Superior temporal gyrus (tissue), 1 donor: ENCODE measurements at regions not wholly inside any gene's neighbourhood (a gene's known extent, or its start where the extent isn't known, plus 50 kb on each side); places are given as distances from the start of the nearest gene placed in this dataset.
"Not testable (repeated sequence)": the region's sequence is repeated elsewhere in the genome, so short reads cannot be mapped to it uniquely, and the experiment has no call there.

ENCODE experiments used
- DNase-seq: peaks from one replicate; pipeline ENCODE4 v3.0.0-alpha.2; 2016; ENCODE audit errors: extremely low spot score

DNA sequence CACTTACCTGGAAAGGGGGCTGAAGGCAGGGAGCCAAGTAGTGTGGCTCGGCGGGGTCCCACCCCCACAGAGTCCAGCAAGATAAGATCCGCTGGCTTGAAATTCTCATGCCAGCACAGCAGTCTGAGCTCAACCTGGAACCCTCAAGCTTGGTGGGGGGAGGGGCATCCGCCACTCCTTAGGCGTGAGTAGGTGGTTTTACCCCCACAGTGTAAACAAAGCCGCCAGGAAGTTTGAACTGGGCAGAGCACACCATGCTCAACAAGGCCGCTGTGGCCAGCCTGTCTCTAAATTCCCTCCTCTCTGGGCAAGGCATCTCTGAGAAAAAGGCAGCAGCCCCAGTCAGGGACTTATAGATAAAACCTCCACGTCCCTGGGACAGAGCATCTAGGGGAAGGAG lies 156.3 kb downstream of the KBTBD8 start:
- no peak for DNase-seq

DNA sequence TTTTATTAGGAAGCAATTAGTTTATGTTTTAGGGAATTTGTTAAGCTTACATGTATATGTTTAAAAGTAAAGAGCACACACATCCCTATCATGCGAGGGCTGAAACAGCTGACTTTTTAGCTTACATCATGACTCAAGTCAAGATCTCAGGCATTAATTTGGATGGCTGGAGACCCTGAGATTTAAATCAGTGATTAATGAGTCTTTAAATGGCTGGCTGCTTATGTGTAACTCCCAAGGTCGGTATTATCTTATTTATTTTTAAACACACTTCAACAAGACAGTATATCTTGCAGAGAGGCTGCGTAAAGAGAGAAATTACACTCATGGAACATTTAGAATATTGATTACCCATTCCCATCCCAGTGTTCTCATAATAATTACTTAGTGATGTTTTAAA lies 169.4 kb downstream of the KBTBD8 start:
- DNase-seq, result no peak

DNA sequence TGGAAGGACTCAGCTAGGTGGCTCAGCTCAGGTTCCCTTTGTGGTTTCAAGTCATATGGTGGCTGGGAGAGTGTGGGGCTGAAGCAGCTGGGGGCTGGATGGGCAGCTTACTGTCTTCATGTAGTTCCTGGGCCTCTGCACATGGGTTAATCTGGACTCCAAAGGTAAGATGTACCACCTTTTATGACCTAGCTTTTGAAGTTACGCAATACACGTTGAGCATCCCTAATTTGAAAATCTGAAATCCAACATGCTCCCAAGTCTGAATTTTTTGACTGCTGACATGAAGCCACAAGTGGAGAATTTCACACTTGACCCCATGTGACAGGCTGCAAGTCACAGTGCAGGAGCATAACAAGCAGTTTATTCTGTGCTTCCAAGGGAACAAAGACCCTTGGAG lies 173.7 kb downstream of the KBTBD8 start:
- no peak for DNase-seq

- DNase-seq, result not testable (repeated sequence)
These were observed 175.0 kb downstream of the KBTBD8 start for GRCh38 chr3:67173130-67173529.

DNA sequence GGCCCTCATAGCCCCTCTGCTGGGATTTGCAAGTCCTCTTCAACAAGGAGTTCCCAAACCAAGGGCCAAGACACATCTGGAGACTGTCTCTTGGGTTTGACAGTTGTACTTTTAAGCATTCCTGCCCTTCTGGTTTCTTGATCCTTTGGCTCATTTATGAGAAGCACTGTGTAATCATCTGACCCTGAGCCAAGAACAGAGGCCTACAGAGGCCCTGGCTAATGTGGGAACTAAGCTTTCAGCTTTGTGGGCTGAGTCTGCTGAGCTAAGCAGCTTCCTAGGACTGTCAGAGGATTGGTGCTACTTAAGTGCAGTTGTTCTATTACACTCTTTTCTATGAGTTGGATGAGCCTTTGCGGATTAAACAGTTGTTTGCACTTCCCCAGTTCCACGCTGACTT lies 178.3 kb downstream of the KBTBD8 start:
- DNase-seq, result no peak

DNA sequence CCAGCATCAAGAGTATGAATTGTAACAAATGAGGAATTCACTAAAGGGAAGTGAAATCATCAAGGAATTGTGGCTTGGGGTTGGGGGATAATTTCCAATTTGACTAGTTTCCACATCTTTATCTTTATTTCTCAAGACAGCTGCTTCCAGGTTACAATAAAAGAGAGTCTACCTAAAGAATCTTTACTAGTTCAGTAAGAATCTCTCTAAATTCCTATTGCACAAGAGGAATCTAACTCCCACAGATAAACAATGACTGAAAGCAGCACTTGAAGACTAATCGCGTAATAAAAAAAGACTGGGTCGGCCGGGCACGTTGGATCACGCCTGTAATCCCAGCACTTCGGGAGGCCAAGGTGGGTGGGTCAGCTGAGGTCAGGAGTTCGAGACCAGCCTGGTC lies 194.4 kb downstream of the KBTBD8 start:
- DNase-seq, result no peak

GRCh38 chr3:67196677-67197076 lies 198.6 kb downstream of the KBTBD8 start:
- DNase-seq, result no peak

DNA sequence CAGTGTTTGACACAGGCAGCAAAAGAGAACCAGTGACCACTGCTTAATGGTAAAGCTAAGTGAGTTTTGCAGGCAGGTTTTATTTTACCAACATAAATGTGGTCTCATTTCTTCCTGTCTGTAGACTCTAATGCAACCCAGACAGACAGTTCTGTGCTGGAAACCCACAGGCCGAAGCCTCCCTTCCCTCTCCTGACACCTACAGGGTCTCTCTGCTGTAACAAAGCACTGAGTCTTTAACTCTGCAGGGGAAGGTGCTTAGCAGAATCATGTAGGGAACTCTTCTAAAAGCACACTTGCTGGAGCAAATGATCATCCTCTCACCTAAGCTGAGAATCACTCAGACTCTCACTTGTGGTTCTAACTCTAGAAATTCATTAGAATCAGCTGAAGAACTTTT lies 200.3 kb downstream of the KBTBD8 start:
- no peak for DNase-seq

DNA sequence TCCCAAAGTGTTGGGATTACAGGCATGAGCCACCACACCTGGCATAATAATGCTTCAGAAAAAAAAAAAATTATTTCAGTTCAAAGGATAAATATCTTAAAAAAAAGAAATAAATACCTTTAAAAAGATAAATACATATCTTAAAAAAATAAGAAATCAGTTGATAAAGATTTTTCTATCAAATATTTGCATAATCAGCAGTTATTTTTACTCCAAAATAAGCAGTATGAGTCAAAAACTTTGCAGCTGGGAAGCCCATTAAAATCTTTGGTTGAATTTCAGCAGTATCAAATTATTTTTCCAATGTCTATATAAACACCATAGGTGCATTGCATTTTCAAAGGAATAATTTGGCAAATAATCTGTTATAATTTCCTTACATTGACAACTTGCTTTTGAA lies 202.5 kb downstream of the KBTBD8 start:
- no peak for DNase-seq

- no peak for DNase-seq
These were observed 202.9 kb downstream of the KBTBD8 start for GRCh38 chr3:67201026-67201425.

- DNase-seq, result no peak
These were observed 203.9 kb downstream of the KBTBD8 start for GRCh38 chr3:67202053-67202452.

DNA sequence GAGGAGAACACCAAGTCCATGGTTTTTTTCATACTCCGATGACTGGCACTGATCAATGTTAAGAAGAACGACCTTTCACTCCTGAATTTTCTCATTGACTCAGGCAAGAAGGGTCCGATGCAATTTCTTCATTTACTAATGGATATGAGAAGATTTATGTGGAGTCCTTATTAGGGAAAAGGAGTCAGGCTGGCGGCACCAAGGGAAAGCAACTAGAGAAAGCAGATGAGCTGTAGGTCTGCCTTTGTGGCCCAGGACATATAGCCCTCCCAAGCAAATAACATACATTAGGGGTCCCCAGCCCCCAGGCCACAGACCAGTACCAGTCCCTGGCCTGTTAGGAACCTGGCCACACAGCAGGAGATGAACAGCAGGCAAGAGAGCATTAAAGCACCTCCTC lies 206.8 kb downstream of the KBTBD8 start:
- DNase-seq, result no peak

DNA sequence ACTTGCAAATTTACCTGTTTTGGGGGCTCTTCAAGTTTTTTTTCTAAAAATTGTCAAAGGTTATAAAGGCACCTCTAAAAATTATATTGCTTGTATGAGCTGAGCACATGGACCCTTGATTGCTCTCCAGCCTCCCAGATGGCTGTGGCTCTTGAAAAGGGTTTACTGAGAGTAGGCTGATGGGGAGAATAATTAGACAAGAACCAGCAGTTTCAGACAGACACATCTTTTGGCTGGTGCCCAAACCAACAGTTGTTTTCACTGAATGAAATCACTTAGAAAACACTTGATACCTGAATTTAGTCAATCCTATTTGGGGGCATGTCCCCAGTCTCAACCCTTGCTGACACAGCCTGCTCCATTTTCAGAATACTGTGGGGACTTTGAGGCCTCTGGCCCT lies 217.6 kb downstream of the KBTBD8 start:
- no peak for DNase-seq

DNA sequence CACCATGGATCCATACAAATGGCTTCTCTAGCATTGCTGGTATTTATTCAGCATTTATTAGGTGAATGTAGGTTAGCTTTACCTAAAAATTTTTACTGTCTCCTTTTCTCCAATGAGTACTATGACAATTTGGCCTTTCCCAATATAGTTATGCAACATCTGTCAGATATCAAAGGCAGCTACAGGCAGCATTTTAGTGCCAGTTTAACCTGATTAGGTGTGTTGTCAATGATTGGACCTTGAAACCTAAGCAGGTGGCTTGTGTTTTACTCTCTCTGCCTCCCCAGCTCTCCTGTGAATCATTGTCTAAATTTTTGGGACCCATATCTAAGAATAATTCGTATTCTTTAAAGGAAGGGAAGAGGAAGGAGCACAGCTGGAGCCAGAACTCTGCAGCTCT lies 228.9 kb downstream of the KBTBD8 start:
- DNase-seq, result no peak

DNA sequence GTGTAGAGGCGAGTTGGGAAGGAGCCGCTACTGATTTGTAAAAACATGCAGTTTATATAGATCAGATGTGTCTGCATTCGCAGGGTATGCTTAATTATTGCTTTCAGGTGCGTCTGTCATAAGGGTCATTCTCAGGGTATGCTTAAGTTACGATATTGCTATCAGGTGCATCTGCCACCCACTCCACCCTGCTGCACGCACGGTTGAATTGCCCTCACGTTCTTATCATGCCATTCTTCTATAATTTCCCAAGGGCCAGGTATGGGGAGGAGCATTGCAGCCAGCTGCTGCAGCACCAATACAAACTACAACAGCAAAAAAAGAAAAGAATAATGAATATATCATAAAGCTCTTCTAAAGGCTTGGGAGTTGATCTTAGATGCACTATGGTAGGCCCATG lies 230.0 kb downstream of the KBTBD8 start:
- no peak for DNase-seq

DNA sequence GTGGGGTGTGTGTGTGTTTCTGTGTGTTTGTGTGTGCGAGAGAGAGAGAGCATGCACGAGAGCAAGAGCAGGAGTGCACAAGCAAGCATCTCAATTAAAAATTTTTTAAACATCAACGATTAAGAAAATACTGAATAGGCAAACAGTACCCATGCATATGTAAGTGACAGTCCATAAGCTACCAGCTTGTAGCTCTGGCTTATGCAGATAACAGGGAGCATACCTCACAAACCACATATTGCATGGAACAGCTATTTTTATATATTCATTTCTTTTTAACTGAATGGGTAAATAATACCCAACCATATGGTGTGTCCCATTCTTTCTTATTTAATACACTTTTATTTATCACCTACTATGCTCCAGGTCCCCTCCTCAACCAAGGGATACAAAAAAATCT lies 234.5 kb downstream of the KBTBD8 start:
- DNase-seq, result no peak

DNA sequence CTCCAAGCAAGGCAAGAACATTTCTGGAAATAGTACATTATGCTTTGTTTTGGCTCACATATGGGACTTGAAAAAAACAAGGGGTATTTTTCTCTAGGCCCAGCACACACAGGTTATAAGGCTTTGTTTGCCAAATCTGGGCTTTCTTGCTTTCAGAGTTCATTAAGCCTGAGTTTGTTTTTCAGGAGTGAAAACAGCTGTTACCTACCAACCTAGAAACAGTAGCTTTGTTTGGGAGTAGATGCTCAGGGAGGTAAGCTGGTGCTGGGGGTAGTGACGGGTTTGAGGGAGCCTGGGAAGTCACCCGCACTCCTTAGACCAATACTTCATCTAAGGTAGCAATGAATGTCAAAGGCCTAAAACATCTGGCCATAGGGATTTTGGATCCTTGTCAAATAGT lies 241.2 kb downstream of the KBTBD8 start:
- no peak for DNase-seq

DNA sequence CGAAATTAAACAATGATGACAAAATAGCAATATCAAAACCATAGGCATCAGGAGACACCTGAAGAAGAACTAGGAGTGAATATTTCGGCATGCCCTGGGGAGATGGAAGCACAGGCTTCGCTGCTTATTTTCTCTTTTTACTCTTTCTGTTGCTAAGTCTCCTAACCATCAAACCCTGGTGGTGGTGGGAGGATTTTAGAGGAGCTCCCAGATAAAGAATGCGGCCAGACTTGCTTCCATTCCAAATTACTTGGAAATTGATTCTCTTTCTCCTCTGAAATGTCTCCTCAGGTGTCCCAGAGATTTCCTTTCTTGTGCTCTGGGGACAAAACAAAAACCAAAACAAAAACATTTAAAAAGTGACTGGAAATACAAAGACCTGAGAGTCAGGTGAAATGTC lies 243.0 kb downstream of the KBTBD8 start:
- no peak for DNase-seq

DNA sequence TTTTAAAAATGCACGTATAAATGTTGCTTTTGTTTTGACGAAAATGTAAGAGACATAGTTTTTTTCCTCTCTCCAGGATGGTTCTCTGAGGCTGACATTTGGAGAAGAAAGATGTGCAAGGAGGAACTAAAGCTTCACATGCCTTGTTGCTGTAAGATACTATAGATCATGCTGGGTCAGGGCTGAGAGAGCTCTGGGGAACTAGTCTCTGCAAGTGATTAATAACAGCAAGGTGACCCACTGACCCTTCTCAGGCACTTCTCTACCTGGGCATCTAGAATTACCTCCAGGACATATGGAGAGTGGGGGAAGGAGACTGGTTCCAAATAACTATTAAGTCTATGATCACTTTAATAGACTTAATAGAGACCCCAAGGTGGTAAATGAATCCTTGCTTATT lies 246.0 kb downstream of the KBTBD8 start:
- DNase-seq, result no peak

- DNase-seq, result no peak
These were observed 247.4 kb downstream of the KBTBD8 start for GRCh38 chr3:67245545-67245944.

- no peak for DNase-seq
These were observed 250.6 kb downstream of the KBTBD8 start for GRCh38 chr3:67248726-67249125.

DNA sequence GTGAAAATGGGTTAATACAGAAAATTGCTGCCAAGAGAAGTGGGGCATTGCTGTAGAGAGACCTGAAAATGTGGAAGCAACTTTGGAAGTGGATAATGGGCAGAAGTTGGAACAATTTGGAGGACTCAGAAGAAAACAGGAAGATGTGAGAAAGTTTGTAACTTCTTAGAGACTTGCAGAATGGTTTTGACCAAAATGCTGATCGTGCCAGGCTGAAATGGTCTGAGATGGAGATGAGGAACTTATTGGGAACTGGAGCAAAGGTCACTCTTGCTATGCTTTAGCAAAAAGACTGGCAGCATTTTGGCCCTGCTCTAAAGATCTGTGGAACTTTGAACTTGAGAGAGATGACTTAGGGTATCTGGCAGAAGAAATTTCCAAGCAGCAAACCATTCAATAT lies 254.8 kb downstream of the KBTBD8 start:
- DNase-seq, result not testable (repeated sequence)

DNA sequence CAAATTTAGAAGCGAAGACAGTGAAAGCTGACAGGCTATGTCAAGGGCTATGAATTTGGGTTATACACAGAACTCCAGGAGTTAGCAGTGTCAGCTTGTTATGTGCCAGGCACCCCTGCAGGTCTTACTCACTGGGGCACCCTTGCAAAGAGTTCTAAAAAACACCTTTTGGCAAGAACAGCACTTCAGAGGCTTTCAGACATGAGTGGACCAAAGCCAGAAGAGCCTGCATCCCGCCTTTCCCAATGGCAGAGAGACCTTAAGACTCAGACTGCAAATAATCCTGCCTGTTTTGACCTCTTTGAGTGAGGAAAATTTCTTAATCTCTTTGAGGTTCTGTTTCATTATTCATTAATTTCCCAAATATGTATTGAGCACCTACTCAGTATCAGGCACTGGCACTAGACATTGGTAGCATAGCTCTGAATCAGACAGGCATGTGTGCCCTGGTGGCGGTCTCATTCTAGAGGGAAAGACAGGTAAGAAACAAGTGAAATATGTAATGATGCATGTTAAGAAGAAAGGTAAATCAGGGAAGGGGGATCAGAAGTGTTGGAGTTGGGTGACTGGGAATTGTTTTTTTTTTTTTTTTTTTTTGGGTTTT lies 280.0 kb downstream of the KBTBD8 start:
- peak; percentile 6 for DNase-seq

- no peak for DNase-seq
These were observed 288.5 kb downstream of the KBTBD8 start for GRCh38 chr3:67286586-67286985.
